K562 (cell line): ENCODE measurements at regions not wholly inside any gene's neighbourhood (a gene's known extent, or its start where the extent isn't known, plus 50 kb on each side); places are given as distances from the start of the nearest gene placed in this dataset.

ENCODE experiments used
- ATAC-seq: fragments of 200-7000 bp; cut with Tn5 transposase; 3 replicates; pipeline ENCODE4 v1.9.1; 2020; ENCODE audit warnings: moderate library complexity
- BruUV-seq: library from RNA; stranded (reverse); fragments of 400-500 nt; replicated peaks from 2 replicates; lab custom pipeline; 2021; lab: Mats Ljungman, UMichigan
- CTCF ChIA-PET: fragments of 300-600 bp; formaldehyde crosslinking; extraction: SDS; loops from one replicate; lab custom pipeline; 2021; ENCODE audit warnings: low intra/inter-chr PET ratio; lab: Yijun Ruan, JAX
- POLR2A ChIA-PET: fragments of 300-600, 350-650 bp; sonication (Branson Sonifier 250); formaldehyde crosslinking; extraction: SDS; loops from one replicate; lab custom pipeline; 2021; ENCODE audit warnings: antibody characterized with exemption, inconsistent platforms; lab: Yijun Ruan, JAX
- DNase-seq, 4 experiments: peaks; one replicate each; pipeline versions ENCODE4 v3.0.0 to v3.0.0-alpha.2; 2011 to 2018; ENCODE audit warnings: low spot score in 3 of 4, mixed read lengths in 3 of 4; ENCODE audit errors: extremely low read depth in 1 of 4
- FAIRE-seq: peaks from 2 replicates; lab custom pipeline; 2011; peaks lifted over from hg19 to GRCh38; lab: Jason Lieb, UNC
- H2AFZ ChIP-seq: 2 replicates; pipeline ENCODE4 v1.6.0; 2011; ENCODE audit warnings: low read depth, low read length, control low read depth, inconsistent platforms
- H3K27ac ChIP-seq: fragments of 200-600 bp; 3 replicates; pipeline ENCODE4 v1.8.0; 2011; ENCODE audit warnings: low read depth, mild to moderate bottlenecking, control low read depth, inconsistent platforms, low read length, moderate library complexity, mixed read lengths; ENCODE audit errors: extremely low read depth
- H3K27me3 ChIP-seq, 2 experiments: fragments of 300-600 bp in 1 of 2; 2 replicates in 1 of 2; 3 replicates in 1 of 2; pipeline versions ENCODE4 v1.6.0 to v1.8.0; 2011; ENCODE audit warnings: inconsistent platforms in 2 of 2, low read length in 2 of 2, mild to moderate bottlenecking in 1 of 2, mixed read lengths in 1 of 2, moderate library complexity in 1 of 2; ENCODE audit not compliant: control insufficient read depth in 2 of 2, insufficient read depth in 2 of 2
- H3K36me3 ChIP-seq: fragments of 300-600 bp; 3 replicates; pipeline ENCODE4 v1.8.0; 2011; ENCODE audit warnings: mild to moderate bottlenecking, low read length, inconsistent platforms; ENCODE audit not compliant: control insufficient read depth, insufficient read depth
- H3K4me1 ChIP-seq, 2 experiments: fragments of 200-600 bp in 1 of 2; replicated peaks in 1 of 2; 2 replicates in 1 of 2; 3 replicates in 1 of 2; pipeline versions ENCODE4 v1.5.1 to v1.8.0; 2011; ENCODE audit warnings: inconsistent platforms in 2 of 2, low read length in 2 of 2, mild to moderate bottlenecking in 1 of 2, mixed read lengths in 1 of 2, moderate library complexity in 1 of 2; ENCODE audit not compliant: control insufficient read depth in 2 of 2, insufficient read depth in 2 of 2
- H3K4me2 ChIP-seq: 2 replicates; pipeline ENCODE4 v1.6.1; 2011; ENCODE audit warnings: low read length, control low read depth, inconsistent platforms, mixed read lengths; ENCODE audit not compliant: insufficient read depth
- H3K4me3 ChIP-seq: fragments of 200-600 bp; sonication (generic), shearing (Covaris generic); 2 replicates; pipeline ENCODE4 v1.5.1; 2016; ENCODE audit warnings: control low read depth, inconsistent platforms
- H3K79me2 ChIP-seq: fragments of 200-600 bp; 3 replicates; pipeline ENCODE4 v1.8.0; 2011; ENCODE audit warnings: low read length, inconsistent platforms; ENCODE audit not compliant: control insufficient read depth, insufficient read depth
- H3K9ac ChIP-seq, 2 experiments: 2 replicates each; pipeline versions ENCODE4 v1.6.0 to v1.6.1; 2011; ENCODE audit warnings: low read depth in 2 of 2, low read length in 2 of 2, control low read depth in 1 of 2, inconsistent platforms in 1 of 2, mild to moderate bottlenecking in 1 of 2, mixed read lengths in 1 of 2; ENCODE audit not compliant: insufficient read depth in 1 of 2
- H3K9me1 ChIP-seq: one replicate; pipeline ENCODE4 v1.6.0; 2011; ENCODE audit warnings: inconsistent platforms, mild to moderate bottlenecking, low read length, moderate library complexity; ENCODE audit not compliant: control insufficient read depth, insufficient read depth
- H3K9me3 ChIP-seq: replicated peaks from 2 replicates; pipeline ENCODE4 v1.5.1; 2011; ENCODE audit warnings: low read depth, low read length, inconsistent platforms; ENCODE audit not compliant: control insufficient read depth, insufficient read depth
- H4K20me1 ChIP-seq: replicated peaks from 2 replicates; pipeline ENCODE4 v1.6.1; 2011; ENCODE audit warnings: low read length, inconsistent platforms, mixed read lengths; ENCODE audit not compliant: control insufficient read depth, insufficient read depth
- ATF7 ChIP-seq: fragments of 450-650 bp; IDR thresholded peaks from 2 replicates; pipeline ENCODE4 v1.7.1; 2014; ENCODE audit warnings: mild to moderate bottlenecking, moderate library complexity
- CREB3L1 ChIP-seq: fragments of 450-650 bp; IDR thresholded peaks from 2 replicates; pipeline ENCODE4 v1.6.1; 2014; ENCODE audit warnings: low read depth, mild to moderate bottlenecking, moderate library complexity, borderline replicate concordance
- GTF2E2 ChIP-seq: fragments of 200-800 bp; sonication (Bioruptor generic); IDR thresholded peaks from 2 replicates; pipeline ENCODE4 v1.6.1; 2016; ENCODE audit warnings: missing genetic modification characterization, missing compliant biosample characterization
- HES1 ChIP-seq: fragments of 450-650 bp; IDR thresholded peaks from 2 replicates; pipeline ENCODE4 v1.6.1; 2016; ENCODE audit warnings: low read depth, mild to moderate bottlenecking, moderate library complexity
- KHSRP ChIP-seq: fragments of 450-650 bp; IDR thresholded peaks from 2 replicates; pipeline ENCODE4 v1.6.1; 2017
- POLR2H ChIP-seq: IDR thresholded peaks from 2 replicates; pipeline ENCODE4 v1.6.1; 2016; ENCODE audit warnings: missing genetic modification characterization, low read depth, mild to moderate bottlenecking, control low read depth, missing compliant biosample characterization, moderate library complexity
- PPARD ChIP-seq: fragments of 250-450 bp; sonication (Bioruptor Pico); IDR thresholded peaks from 2 replicates; pipeline ENCODE4 v1.8.0; 2022; ENCODE audit warnings: inconsistent platforms, mild to moderate bottlenecking, moderate library complexity
- TAF7 ChIP-seq: fragments of 450-650 bp; IDR thresholded peaks from 2 replicates; pipeline ENCODE4 v1.6.1; 2016; ENCODE audit warnings: missing genetic modification characterization, missing compliant biosample characterization
- TCF7 ChIP-seq: sonication (generic); IDR thresholded peaks from 2 replicates; pipeline ENCODE4 v1.6.1; 2016; ENCODE audit warnings: antibody characterized with exemption, borderline replicate concordance
- ZBTB33 ChIP-seq: sonication (generic); formaldehyde crosslinking; IDR thresholded peaks from 2 replicates; pipeline ENCODE4 v1.8.1; 2023; ENCODE audit warnings: mild to moderate bottlenecking, missing genetic modification reagents
- ZNF175 ChIP-seq: fragments of 200-800 bp; sonication (Bioruptor generic); IDR thresholded peaks from 2 replicates; pipeline ENCODE4 v1.6.1; 2016; ENCODE audit warnings: low read depth, mild to moderate bottlenecking, missing genetic modification characterization, missing compliant biosample characterization
- ZNF277 ChIP-seq: fragments of 250-450 bp; sonication (Bioruptor Pico); IDR thresholded peaks from 2 replicates; pipeline ENCODE4 v1.8.0; 2022; ENCODE audit warnings: inconsistent platforms, mild to moderate bottlenecking, moderate library complexity, borderline replicate concordance
- ZNF507 ChIP-seq: conservative IDR thresholded peaks from 2 replicates; pipeline ENCODE4 v1.6.1; 2017; ENCODE audit warnings: missing genetic modification characterization, missing compliant biosample characterization
- ZSCAN32 ChIP-seq: fragments of 450-650 bp; formaldehyde crosslinking; IDR thresholded peaks from 2 replicates; pipeline ENCODE4 v1.4.0; 2020; ENCODE audit warnings: mild to moderate bottlenecking, moderate library complexity
- WGBS: fragments of 100-300 bp; shearing (Covaris generic); methylation state at CpG from one replicate; pipeline ENCODE4 v1.1.6; 2016; ENCODE audit warnings: low coverage, mixed read lengths; ENCODE audit not compliant: insufficient coverage; ENCODE audit errors: missing lambda C conversion rate; 5-methylcytosine and 5-hydroxymethylcytosine counted together
- in situ Hi-C: fragments of 300-500 bp; cut with MboI; formaldehyde crosslinking; loops from 4 replicates; pipeline ENCODE4 v1.15.0; 2018; ENCODE audit warnings: inconsistent platforms, mixed read lengths
- intact Hi-C: fragments of 100-400 bp; cut with micrococcal nuclease; formaldehyde crosslinking; loops from 2 replicates; pipeline ENCODE4 v1.14.2; 2022

GRCh38 chr2:892401-892800, 58.2 kb upstream of the SNTG2 start:
- H2AFZ ChIP-seq, result no peak overlapping the region
- in situ Hi-C loops, result no loop called here
- no peaks in the 10 kb centered on the region; the same call in 1 of the 2 replicates for H4K20me1 ChIP-seq
- H3K4me1 ChIP-seq, result peaks cover 0 to 10% of the 10 kb centered on the region in 2 experiments; a peak in 2 of 5 replicates
- no peak for FAIRE-seq
- TF ChIP-seq GTF2E2 (tag) (no peak), TAF7 (tag) (no peak), CREB3L1 (no peak), ATF7 (no peak), ZNF507 (no peak), ZBTB33 (CRISPR knock-in tag) (no peak), ZNF277 (CRISPR knock-in tag) (no peak), HES1 (no peak), ZSCAN32 (no peak), ZNF175 (no peak), PPARD (no peak), TCF7 (no peak), POLR2H (tag) (no peak), KHSRP (no peak)
- H3K36me3 ChIP-seq, result no peaks in the 10 kb centered on the region
- H3K27me3 ChIP-seq, result peaks cover 17 to 33% of the 10 kb centered on the region in 2 experiments; a peak in 4 of 5 replicates
- H3K4me3 ChIP-seq, result no peak overlapping the region
- intact Hi-C loops, result no loop called here
- no peak for DNase-seq
- H3K9me3 ChIP-seq, result no peaks in the 10 kb centered on the region
- ChIA-PET POLR2A (no interaction called here), CTCF (no interaction called here)
- H3K27ac ChIP-seq, result no peak overlapping the region
- no peak overlapping the region for H3K4me2 ChIP-seq
- H3K9me1 ChIP-seq, result no peaks in the 10 kb centered on the region
- no TSS peak for BruUV-seq
- WGBS, result 0% methylated on average over 11 of the region's 11 CpGs
- no peak for ATAC-seq
- H3K9ac ChIP-seq, result 0 out of 4 replicates have a peak overlapping the region, but pooled peaks of 1 of the 2 experiments have one; percentile 36
- no peaks in the 10 kb centered on the region for H3K79me2 ChIP-seq
